GM12878 (cell line): ENCODE measurements at regions not wholly inside any gene's neighbourhood (a gene's known extent, or its start where the extent isn't known, plus 50 kb on each side); places are given as distances from the start of the nearest gene placed in this dataset.

Source experiments
- ATAC-seq: fragments of 200-7000 bp; cut with Tn5 transposase; 3 replicates; pipeline ENCODE4 v1.9.1; 2020; ENCODE audit warnings: mild to moderate bottlenecking, moderate library complexity
- BruUV-seq: library from RNA; stranded (reverse); fragments of 400-500 nt; replicated peaks from 2 replicates; lab custom pipeline; 2021; lab: Mats Ljungman, UMichigan
- CTCF ChIA-PET: fragments of 300-600 bp; sonication (Branson Sonifier 250); formaldehyde crosslinking; extraction: SDS; loops from one replicate; lab custom pipeline; 2021; ENCODE audit warnings: inconsistent platforms; lab: Yijun Ruan, JAX
- POLR2A ChIA-PET: fragments of 350-600 bp; formaldehyde crosslinking; extraction: SDS; loops from one replicate; lab custom pipeline; 2021; ENCODE audit warnings: inconsistent platforms; lab: Charles Lee
- RAD21 ChIA-PET: fragments of 300-600 bp; sonication (Branson Sonifier 250); formaldehyde crosslinking; loops from one replicate; lab custom pipeline; 2023; ENCODE audit warnings: antibody characterized with exemption; ENCODE audit not compliant: unreplicated experiment; lab: Charles Lee
- SMC1A ChIA-PET: fragments of 300-600 bp; sonication (Branson Sonifier 250); formaldehyde crosslinking; loops from one replicate; lab custom pipeline; 2023; ENCODE audit not compliant: unreplicated experiment, uncharacterized antibody; lab: Charles Lee
- DNase-seq: peaks from one replicate; pipeline ENCODE4 v3.0.0-alpha.2; 2011; ENCODE audit warnings: low read depth, low spot score
- FAIRE-seq: peaks from 3 replicates; lab custom pipeline; 2011; peaks lifted over from hg19 to GRCh38; lab: Jason Lieb, UNC
- H2AFZ ChIP-seq: 2 replicates; pipeline ENCODE4 v1.6.0; 2011; ENCODE audit warnings: low read depth, low read length, control low read depth; ENCODE audit not compliant: control insufficient read depth
- H3K27ac ChIP-seq: 2 replicates; pipeline ENCODE4 v1.5.1; 2011; ENCODE audit warnings: control low read depth; ENCODE audit not compliant: control insufficient read depth, insufficient read depth
- H3K27me3 ChIP-seq, 2 experiments: replicated peaks in 1 of 2; 2 replicates each; pipeline versions ENCODE4 v1.6.0 to v1.6.1; 2011; ENCODE audit warnings: low read length in 1 of 2; ENCODE audit not compliant: control insufficient read depth in 2 of 2, insufficient read depth in 2 of 2
- H3K36me3 ChIP-seq, 2 experiments: 2 replicates each; pipeline ENCODE4 v1.5.1; 2011; ENCODE audit warnings: low read length in 1 of 2; ENCODE audit not compliant: control insufficient read depth in 2 of 2, insufficient read depth in 2 of 2
- H3K4me1 ChIP-seq: 2 replicates; pipeline ENCODE4 v1.6.1; 2011; ENCODE audit warnings: mild to moderate bottlenecking, low read length, moderate library complexity, mixed read lengths; ENCODE audit not compliant: control insufficient read depth, insufficient read depth
- H3K4me2 ChIP-seq: 2 replicates; pipeline ENCODE4 v1.6.0; 2011; ENCODE audit warnings: control low read depth; ENCODE audit not compliant: control insufficient read depth, insufficient read depth
- H3K4me3 ChIP-seq: fragments of 200-600 bp; sonication (generic); 2 replicates; pipeline ENCODE4 v1.5.1; 2016
- H3K79me2 ChIP-seq: 2 replicates; pipeline ENCODE4 v1.6.0; 2011; ENCODE audit warnings: low read length; ENCODE audit not compliant: control insufficient read depth, insufficient read depth
- H3K9ac ChIP-seq: 2 replicates; pipeline ENCODE4 v1.8.0; 2011; ENCODE audit warnings: low read length, control low read depth, mixed read lengths; ENCODE audit not compliant: control insufficient read depth, insufficient read depth
- H3K9me3 ChIP-seq: replicated peaks from 3 replicates; pipeline ENCODE4 v1.5.1; 2011; ENCODE audit warnings: mild to moderate bottlenecking, low read length; ENCODE audit not compliant: control insufficient read depth, insufficient read depth
- H4K20me1 ChIP-seq: 2 replicates; pipeline ENCODE4 v1.6.0; 2011; ENCODE audit not compliant: control insufficient read depth, insufficient read depth
- BACH1 ChIP-seq: fragments of 450-650 bp; IDR thresholded peaks from 2 replicates; pipeline ENCODE4 v1.6.1; 2017; ENCODE audit warnings: mild to moderate bottlenecking, borderline replicate concordance
- BHLHE40 ChIP-seq, 2 experiments: fragments of 450-650 bp in 1 of 2; IDR thresholded peaks; 2 replicates each; pipeline ENCODE4 v1.6.1; 2011 to 2017; ENCODE audit warnings: low read depth in 2 of 2, borderline replicate concordance in 1 of 2, improper control_type of control experiment in 1 of 2, low read length in 1 of 2, mild to moderate bottlenecking in 1 of 2
- BRCA1 ChIP-seq: IDR thresholded peaks from 2 replicates; pipeline ENCODE4 v1.6.1; 2011; ENCODE audit warnings: low read depth, low read length, improper control_type of control experiment
- E2F4 ChIP-seq: IDR thresholded peaks from 2 replicates; pipeline ENCODE4 v1.6.1; 2012; ENCODE audit warnings: low read depth, low read length, improper control_type of control experiment
- ETV6 ChIP-seq, 2 experiments: fragments of 450-650 bp in 1 of 2; IDR thresholded peaks in 1 of 2; conservative IDR thresholded peaks in 1 of 2; 2 replicates each; pipeline ENCODE4 v1.6.1; 2014; ENCODE audit warnings: antibody characterized with exemption in 1 of 2, borderline replicate concordance in 1 of 2, low read depth in 1 of 2, mild to moderate bottlenecking in 1 of 2, moderate library complexity in 1 of 2
- GATAD2B ChIP-seq: fragments of 450-650 bp; conservative IDR thresholded peaks from 2 replicates; pipeline ENCODE4 v1.6.1; 2017; ENCODE audit warnings: low read depth, mild to moderate bottlenecking, moderate library complexity
- KAT2A ChIP-seq: conservative IDR thresholded peaks from 2 replicates; pipeline ENCODE4 v1.6.1; 2011; ENCODE audit warnings: low read depth, low read length; ENCODE audit not compliant: control insufficient read depth
- MTA2 ChIP-seq: fragments of 450-650 bp; IDR thresholded peaks from 2 replicates; pipeline ENCODE4 v1.6.1; 2016; ENCODE audit warnings: low read depth, mild to moderate bottlenecking, moderate library complexity
- MYB ChIP-seq: fragments of 150-350 bp; IDR thresholded peaks from 2 replicates; pipeline ENCODE4 v1.6.1; 2014; ENCODE audit warnings: mild to moderate bottlenecking, low read depth, low read length, borderline replicate concordance
- NR2C2 ChIP-seq: IDR thresholded peaks from 2 replicates; pipeline ENCODE4 v1.6.1; 2011; ENCODE audit warnings: borderline replicate concordance, low read depth; ENCODE audit not compliant: control insufficient read depth, insufficient read length
- RBBP5 ChIP-seq: fragments of 200-600 bp; sonication (generic); conservative IDR thresholded peaks from 2 replicates; pipeline ENCODE4 v1.6.1; 2016
- SMC3 ChIP-seq: IDR thresholded peaks from 2 replicates; pipeline ENCODE4 v1.6.1; 2011; ENCODE audit warnings: low read length, improper control_type of control experiment, borderline replicate concordance
- TCF12 ChIP-seq: IDR thresholded peaks from 2 replicates; pipeline ENCODE4 v1.6.1; 2011; ENCODE audit warnings: low read depth, mild to moderate bottlenecking, low read length
- ZNF622 ChIP-seq: fragments of 450-650 bp; IDR thresholded peaks from 2 replicates; pipeline ENCODE4 v1.6.1; 2017; ENCODE audit warnings: mild to moderate bottlenecking, inconsistent platforms
- WGBS: methylation state at CpG from one replicate; pipeline ENCODE4 v1.1.6; 2016; ENCODE audit warnings: low lambda C conversion rate; ENCODE audit not compliant: insufficient replicate concordance, insufficient coverage; ENCODE audit errors: missing lambda C conversion rate; 5-methylcytosine and 5-hydroxymethylcytosine counted together
- in situ Hi-C: fragments of 300-500 bp; cut with MboI; formaldehyde crosslinking; loops from 9 replicates; pipeline ENCODE4 v1.14.3; 2018; ENCODE audit warnings: mixed read lengths
- intact Hi-C: fragments of 100-400 bp; cut with micrococcal nuclease; formaldehyde crosslinking; loops from one replicate; pipeline ENCODE4 v1.14.2; 2022; ENCODE audit not compliant: unreplicated experiment

GRCh38 chr14:56528927-56529326 is 50.7 kb upstream of the TMEM260 start:
- H3K79me2 ChIP-seq = no peaks in the 10 kb centered on the region
- CTCF ChIA-PET = no interaction called here
- no peaks in the 10 kb centered on the region for H3K9me3 ChIP-seq
- in situ Hi-C loops (no loop called here), intact Hi-C loops (no loop called here)
- POLR2A ChIA-PET = no interaction called here
- DNase-seq = no peak
- WGBS = 33% methylated on average over 4 of the region's 4 CpGs
- no peaks in the 10 kb centered on the region for H3K4me1 ChIP-seq
- FAIRE-seq = no peak
- H3K4me2 ChIP-seq = no peak overlapping the region
- H4K20me1 ChIP-seq = no peaks in the 10 kb centered on the region
- H3K27ac ChIP-seq = no peak overlapping the region
- no TSS peak for BruUV-seq
- TF ChIP-seq BACH1 (no peak), BHLHE40 (IDR thresholded peaks at IDR 0.05; ENCODE audit: borderline replicate concordance in 1 of 2, low read depth in 2 of 2, low read length in 1 of 2) (no peak), KAT2A (no peak), GATAD2B (no peak), RBBP5 (no peak), ETV6 (conservative IDR thresholded peaks at IDR 0.05 in 1 of 2, IDR thresholded peaks at IDR 0.05 in 1 of 2; ENCODE audit: borderline replicate concordance in 1 of 2, low read depth in 1 of 2) (no peak), E2F4 (no peak), NR2C2 (no peak), ZNF622 (no peak), SMC3 (no peak), MTA2 (no peak), MYB (no peak), BRCA1 (no peak), TCF12 (no peak)
- no peak overlapping the region for H3K9ac ChIP-seq
- no peak overlapping the region for H3K4me3 ChIP-seq
- RAD21 ChIA-PET = no interaction called here
- peaks cover 0 to 5% of the 10 kb centered on the region in 2 experiments; a peak in 2 of 4 replicates for H3K27me3 ChIP-seq
- SMC1A ChIA-PET = no interaction called here
- H3K36me3 ChIP-seq = no peaks in the 10 kb centered on the region
- no peak overlapping the region for H2AFZ ChIP-seq
- ATAC-seq = no peak
